Endothelial cell of umbilical vein (primary cell): ENCODE measurements at regions not wholly inside any gene's neighbourhood (a gene's known extent, or its start where the extent isn't known, plus 50 kb on each side); places are given as distances from the start of the nearest gene placed in this dataset.

ENCODE experiments used
- EZH2 ChIP-seq: IDR thresholded peaks from 2 replicates; pipeline ENCODE4 v1.6.1; 2012; ENCODE audit warnings: borderline replicate concordance, low read depth, mild to moderate bottlenecking, moderate library complexity, low read length, inconsistent platforms; ENCODE audit not compliant: severe bottlenecking
- FOS ChIP-seq: IDR thresholded peaks from 2 replicates; pipeline ENCODE4 v1.6.1; 2011; ENCODE audit warnings: mild to moderate bottlenecking, low read length, moderate library complexity, borderline replicate concordance; ENCODE audit not compliant: insufficient read depth
- GATA2 ChIP-seq: IDR thresholded peaks from 2 replicates; pipeline ENCODE4 v1.7.0; 2011; ENCODE audit warnings: low read depth, mild to moderate bottlenecking, moderate library complexity, mixed read lengths, low read length; ENCODE audit not compliant: insufficient read length, insufficient read depth
- JUN ChIP-seq: IDR thresholded peaks from 2 replicates; pipeline ENCODE4 v1.6.1; 2011; ENCODE audit warnings: borderline replicate concordance, low read depth; ENCODE audit not compliant: insufficient read length, insufficient read depth
- MYC ChIP-seq: IDR thresholded peaks from one replicate; pipeline ENCODE4 v1.6.1; 2011; ENCODE audit warnings: mild to moderate bottlenecking, low read depth, low read length
- POLR2A ChIP-seq: IDR thresholded peaks from 2 replicates; pipeline ENCODE4 v1.6.1; 2012; ENCODE audit warnings: low read depth, mild to moderate bottlenecking, control low read depth, low read length
- POLR2AphosphoS5 ChIP-seq: IDR thresholded peaks from 2 replicates; pipeline ENCODE4 v1.6.1; 2012; ENCODE audit warnings: low read depth, mild to moderate bottlenecking, control low read depth, low read length, moderate library complexity; ENCODE audit not compliant: insufficient read depth
- TF ChIP-seq, protein P1 (sequence below), 2 donors: IDR thresholded peaks; 1 replicate in 1 of 2; 2 replicates in 1 of 2; pipeline ENCODE4 v1.5.1; 2011; ENCODE audit warnings: low read length in 2 of 2, mild to moderate bottlenecking in 2 of 2, moderate library complexity in 2 of 2, control low read depth in 1 of 2, inconsistent platforms in 1 of 2, low read depth in 1 of 2; ENCODE audit not compliant: insufficient read depth in 1 of 2; ENCODE audit errors: extremely low read depth in 1 of 2
- TF ChIP-seq, protein P2 (sequence below): IDR thresholded peaks from 2 replicates; pipeline ENCODE4 v1.6.1; 2011; ENCODE audit not compliant: insufficient read depth, insufficient read length

DNA sequence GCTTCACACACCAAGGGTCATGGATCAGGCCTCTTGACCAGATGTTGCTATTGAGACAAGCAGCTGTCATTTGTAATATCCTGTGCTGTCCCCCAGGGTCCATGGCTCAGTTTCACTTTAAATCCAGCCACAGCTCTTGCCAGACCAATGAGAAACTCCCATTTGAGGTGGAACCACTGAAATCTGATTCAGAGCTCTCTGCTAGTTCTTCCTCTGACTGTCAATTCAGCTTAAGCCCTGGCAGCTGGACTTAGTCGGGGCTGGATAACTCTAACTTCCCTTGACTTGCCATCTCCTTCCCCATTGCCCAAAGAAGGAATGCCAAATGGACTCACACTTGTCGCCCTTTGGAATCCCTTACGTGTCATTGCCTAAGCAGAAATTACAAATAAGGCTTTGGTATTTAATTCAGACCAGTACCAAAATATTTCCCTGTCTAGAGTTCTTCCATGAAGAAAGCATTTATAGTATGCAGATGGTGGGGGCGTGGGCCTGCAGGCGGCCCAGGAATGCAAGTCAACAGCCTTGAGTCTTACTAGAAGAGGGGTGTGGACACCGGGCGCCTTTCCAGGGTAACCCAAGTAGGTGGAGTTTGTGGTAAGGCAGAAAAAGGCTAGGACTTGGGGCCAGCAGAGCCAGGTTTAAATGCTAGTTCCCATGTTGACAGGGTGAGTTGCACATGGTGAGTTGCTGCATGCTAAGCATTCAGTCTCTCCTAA lies 96.9 kb upstream of the TMPO start:
- TF ChIP-seq, protein P1, sequence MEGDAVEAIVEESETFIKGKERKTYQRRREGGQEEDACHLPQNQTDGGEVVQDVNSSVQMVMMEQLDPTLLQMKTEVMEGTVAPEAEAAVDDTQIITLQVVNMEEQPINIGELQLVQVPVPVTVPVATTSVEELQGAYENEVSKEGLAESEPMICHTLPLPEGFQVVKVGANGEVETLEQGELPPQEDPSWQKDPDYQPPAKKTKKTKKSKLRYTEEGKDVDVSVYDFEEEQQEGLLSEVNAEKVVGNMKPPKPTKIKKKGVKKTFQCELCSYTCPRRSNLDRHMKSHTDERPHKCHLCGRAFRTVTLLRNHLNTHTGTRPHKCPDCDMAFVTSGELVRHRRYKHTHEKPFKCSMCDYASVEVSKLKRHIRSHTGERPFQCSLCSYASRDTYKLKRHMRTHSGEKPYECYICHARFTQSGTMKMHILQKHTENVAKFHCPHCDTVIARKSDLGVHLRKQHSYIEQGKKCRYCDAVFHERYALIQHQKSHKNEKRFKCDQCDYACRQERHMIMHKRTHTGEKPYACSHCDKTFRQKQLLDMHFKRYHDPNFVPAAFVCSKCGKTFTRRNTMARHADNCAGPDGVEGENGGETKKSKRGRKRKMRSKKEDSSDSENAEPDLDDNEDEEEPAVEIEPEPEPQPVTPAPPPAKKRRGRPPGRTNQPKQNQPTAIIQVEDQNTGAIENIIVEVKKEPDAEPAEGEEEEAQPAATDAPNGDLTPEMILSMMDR (IDR thresholded peaks at IDR 0.05; ENCODE audit: extremely low read depth in 1 of 2, insufficient read depth in 1 of 2, low read depth in 1 of 2, low read length in 2 of 2): no peak
- no peak for TF ChIP-seq GATA2
- no peak for TF ChIP-seq POLR2A
- TF ChIP-seq EZH2: no peak
- TF ChIP-seq, protein P2, sequence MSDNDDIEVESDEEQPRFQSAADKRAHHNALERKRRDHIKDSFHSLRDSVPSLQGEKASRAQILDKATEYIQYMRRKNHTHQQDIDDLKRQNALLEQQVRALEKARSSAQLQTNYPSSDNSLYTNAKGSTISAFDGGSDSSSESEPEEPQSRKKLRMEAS: no peak
- TF ChIP-seq POLR2AphosphoS5: no peak
- TF ChIP-seq JUN: no peak
- TF ChIP-seq MYC: no peak
- no peak for TF ChIP-seq FOS
